Renal cortex interstitium (tissue), 11 donors: ENCODE measurements at regions not wholly inside any gene's neighbourhood (a gene's known extent, or its start where the extent isn't known, plus 50 kb on each side); places are given as distances from the start of the nearest gene placed in this dataset.

Experiments
- DNase-seq, 11 donors: peaks; one replicate each; pipeline ENCODE4 v3.0.0-alpha.2; 2013; ENCODE audit warnings: low read depth in 9 of 11, low spot score in 4 of 11; ENCODE audit errors: extremely low read depth in 1 of 11

- no peak for DNase-seq
Observed at GRCh38 chr5:175388531-175388930, 55.5 kb downstream of the DRD1 start.

GRCh38 chr5:175387144-175387543 lies 56.8 kb downstream of the DRD1 start:
- DNase-seq: no peak

GRCh38 chr5:175386526-175386925 lies 57.5 kb downstream of the DRD1 start:
- no peak for DNase-seq

GRCh38 chr5:175385691-175386362 lies 58.2 kb downstream of the DRD1 start:
- no peak for DNase-seq

- DNase-seq: no peak
Observed at GRCh38 chr5:175384724-175385552, 59.0 kb downstream of the DRD1 start.

GRCh38 chr5:175383350-175383749 lies 60.6 kb downstream of the DRD1 start:
- DNase-seq: no peak

- DNase-seq: no peak
Observed at GRCh38 chr5:175382171-175382570, 61.8 kb downstream of the DRD1 start.

- DNase-seq: no peak
Observed at GRCh38 chr5:175381130-175381529, 62.9 kb downstream of the DRD1 start.

- DNase-seq: no peak
Observed at GRCh38 chr5:175380701-175381100, 63.3 kb downstream of the DRD1 start.

- DNase-seq: no peak
Observed at GRCh38 chr5:175379867-175380266, 64.1 kb downstream of the DRD1 start.

- DNase-seq: peak in 9 of 11 donors; percentile 28 to 70 (median 40)
Observed at GRCh38 chr5:175378444-175379028, 65.4 kb downstream of the DRD1 start.

GRCh38 chr5:175377816-175378215 lies 66.2 kb downstream of the DRD1 start:
- DNase-seq: no peak

- no peak for DNase-seq
Observed at GRCh38 chr5:175374166-175374875, 69.7 kb downstream of the DRD1 start.

GRCh38 chr5:175365866-175366265 lies 78.1 kb downstream of the DRD1 start:
- DNase-seq: no peak

- DNase-seq: no peak
Observed at GRCh38 chr5:175363300-175363699, 80.7 kb downstream of the DRD1 start.

- no peak for DNase-seq
Observed at GRCh38 chr5:175357995-175358394, 86.0 kb downstream of the DRD1 start.

- DNase-seq: no peak
Observed at GRCh38 chr5:175356428-175356827, 87.6 kb downstream of the DRD1 start.

GRCh38 chr5:175354964-175355363 lies 89.0 kb downstream of the DRD1 start:
- peak in 3 of 11 donors; percentile 13 to 24 (median 22) for DNase-seq

GRCh38 chr5:175353926-175354325 lies 90.1 kb downstream of the DRD1 start:
- no peak for DNase-seq
